ENCODE measurements at regions not wholly inside any gene's neighbourhood (a gene's known extent, or its start where the extent isn't known, plus 50 kb on each side); places are given as distances from the start of the nearest gene placed in this dataset.

GRCh38 chr21:15324542-15324941 lies 259.7 kb upstream of the NRIP1 start (continued):
- no peak for TF ChIP-seq PATZ1 (CRISPR knock-in tag; IDR thresholded peaks at IDR 0.05; ENCODE audit: borderline replicate concordance)
- TF ChIP-seq ZFP3 (CRISPR knock-in tag; IDR thresholded peaks at IDR 0.05): no peak
- TF ChIP-seq POU6F1 (CRISPR knock-in tag; IDR thresholded peaks at IDR 0.05; ENCODE audit: borderline replicate concordance, low read depth): no peak
- TF ChIP-seq PPARA (CRISPR knock-in tag; IDR thresholded peaks at IDR 0.05; ENCODE audit: borderline replicate concordance): no peak
- no peak for TF ChIP-seq GLIS3 (CRISPR knock-in tag; IDR thresholded peaks at IDR 0.05)
- TF ChIP-seq SNAI2 (CRISPR knock-in tag; IDR thresholded peaks at IDR 0.05): no peak
- TF ChIP-seq ZC3H10 (CRISPR knock-in tag; IDR thresholded peaks at IDR 0.05): no peak
- TF ChIP-seq TCF4 (CRISPR knock-in tag; IDR thresholded peaks at IDR 0.05; ENCODE audit: borderline replicate concordance): no peak
- TF ChIP-seq OSR1 (CRISPR knock-in tag; IDR thresholded peaks at IDR 0.05): no peak

- TF ChIP-seq PATZ1 (CRISPR knock-in tag; IDR thresholded peaks at IDR 0.05; ENCODE audit: borderline replicate concordance): no peak
- no peak for ATAC-seq
Observed at GRCh38 chr21:15326032-15326867, 261.4 kb upstream of the NRIP1 start.

GRCh38 chr21:15327637-15328265 lies 263.0 kb upstream of the NRIP1 start:
- ATAC-seq: no peak
- TF ChIP-seq CSDC2 (CRISPR knock-in tag; IDR thresholded peaks at IDR 0.05) (no peak), GLIS3 (CRISPR knock-in tag; IDR thresholded peaks at IDR 0.05) (no peak), ZNF565 (CRISPR knock-in tag; conservative IDR thresholded peaks at IDR 0.05; ENCODE audit: low read depth) (no peak), ISL1 (CRISPR knock-in tag; IDR thresholded peaks at IDR 0.05) (no peak), ESRRG (CRISPR knock-in tag; IDR thresholded peaks at IDR 0.05) (no peak), OSR1 (CRISPR knock-in tag; IDR thresholded peaks at IDR 0.05) (no peak), ZFP3 (CRISPR knock-in tag; IDR thresholded peaks at IDR 0.05) (no peak), CREB5 (CRISPR knock-in tag; IDR thresholded peaks at IDR 0.05; ENCODE audit: low read depth) (no peak), ARNTL (CRISPR knock-in tag; IDR thresholded peaks at IDR 0.05; ENCODE audit: borderline replicate concordance, low read depth) (no peak), SNAI2 (CRISPR knock-in tag; IDR thresholded peaks at IDR 0.05) (no peak), TSHZ2 (CRISPR knock-in tag; IDR thresholded peaks at IDR 0.05) (no peak), PPARA (CRISPR knock-in tag; IDR thresholded peaks at IDR 0.05; ENCODE audit: borderline replicate concordance) (no peak), ZNF8 (CRISPR knock-in tag; IDR thresholded peaks at IDR 0.05) (no peak), TCF4 (CRISPR knock-in tag; IDR thresholded peaks at IDR 0.05; ENCODE audit: borderline replicate concordance) (no peak), BACH2 (CRISPR knock-in tag; IDR thresholded peaks at IDR 0.05; ENCODE audit: borderline replicate concordance) (no peak)

Measured in SK-N-SH treated with all-trans-retinoic acid at 6 μM for 48 hours (cell line).